GM18519 (cell line): ENCODE measurements at regions not wholly inside any gene's neighbourhood (a gene's known extent, or its start where the extent isn't known, plus 50 kb on each side); places are given as distances from the start of the nearest gene placed in this dataset.
"Not testable (repeated sequence)": the region's sequence is repeated elsewhere in the genome, so short reads cannot be mapped to it uniquely, and the experiment has no call there.

Experiments used
- ATAC-seq: cut with Tn5 transposase; IDR thresholded peaks from one replicate; pipeline ENCODE4 v1.9.1; 2021; ENCODE audit warnings: mild to moderate bottlenecking, moderate library complexity; ENCODE audit not compliant: unreplicated experiment, low FRiP score

- ATAC-seq: no peak
Observed at GRCh38 chr5:75002271-75002670, 50.1 kb downstream of the GCNT4 start.

- ATAC-seq: no peak
Observed at GRCh38 chr5:74995926-74996325, 56.4 kb downstream of the GCNT4 start.

- no peak for ATAC-seq
Observed at GRCh38 chr5:74994826-74995225, 57.5 kb downstream of the GCNT4 start.

- no peak for ATAC-seq
Observed at GRCh38 chr5:74993743-74994142, 58.6 kb downstream of the GCNT4 start.

GRCh38 chr5:74992791-74993190 is 59.6 kb downstream of the GCNT4 start:
- ATAC-seq: no peak

- ATAC-seq: no peak
Observed at GRCh38 chr5:74991522-74991921, 60.8 kb downstream of the GCNT4 start.

GRCh38 chr5:74990194-74990593 is 62.2 kb downstream of the GCNT4 start:
- ATAC-seq: no peak

GRCh38 chr5:74988273-74988983 is 63.9 kb downstream of the GCNT4 start:
- no peak for ATAC-seq

- no peak for ATAC-seq
Observed at GRCh38 chr5:74978345-74978744, 74.0 kb downstream of the GCNT4 start.

GRCh38 chr5:74977471-74977870 is 74.9 kb downstream of the GCNT4 start:
- no peak for ATAC-seq

- no peak for ATAC-seq
Observed at GRCh38 chr5:74976651-74977050, 75.7 kb downstream of the GCNT4 start.

- ATAC-seq: no peak
Observed at GRCh38 chr5:74975582-74975981, 76.8 kb downstream of the GCNT4 start.

GRCh38 chr5:74974451-74975091 is 77.8 kb downstream of the GCNT4 start:
- ATAC-seq: no peak

- ATAC-seq: no peak
Observed at GRCh38 chr5:74973694-74974093, 78.7 kb downstream of the GCNT4 start.

- ATAC-seq: no peak
Observed at GRCh38 chr5:74971947-74972460, 80.4 kb downstream of the GCNT4 start.

GRCh38 chr5:74970891-74971290 is 81.5 kb downstream of the GCNT4 start:
- not testable (repeated sequence) for ATAC-seq

- no peak for ATAC-seq
Observed at GRCh38 chr5:74969726-74970125, 82.6 kb downstream of the GCNT4 start.

GRCh38 chr5:74966141-74967026 is 86.0 kb downstream of the GCNT4 start:
- no peak for ATAC-seq

- ATAC-seq: no peak
Observed at GRCh38 chr5:74963407-74963806, 89.0 kb downstream of the GCNT4 start.

GRCh38 chr5:74957906-74958305 is 91.7 kb upstream of the FAM169A start:
- ATAC-seq: no peak
